Retinal pigment epithelial cell (primary cell): ENCODE measurements at regions not wholly inside any gene's neighbourhood (a gene's known extent, or its start where the extent isn't known, plus 50 kb on each side); places are given as distances from the start of the nearest gene placed in this dataset.
A peak's percentile ranks its signal among the peaks of the same experiment; 100 is the strongest.

ENCODE experiments used
- DNase-seq: peaks from one replicate; pipeline ENCODE4 v3.0.0-alpha.2; 2010; ENCODE audit warnings: low read depth
- H3K4me3 ChIP-seq: 2 replicates; pipeline ENCODE4 v1.5.1; 2011; ENCODE audit warnings: mild to moderate bottlenecking, low read length, control low read depth, moderate library complexity
- CTCF ChIP-seq: conservative IDR thresholded peaks from 2 replicates; pipeline ENCODE4 v1.5.1; 2011; ENCODE audit warnings: low read depth, low read length, control low read depth, inconsistent platforms

GRCh38 chr2:238568455-238569440 is 142.0 kb downstream of the ASB1 start:
- no peak for TF ChIP-seq CTCF
- H3K4me3 ChIP-seq: no peak overlapping the region
- no peak for DNase-seq

- DNase-seq: no peak
- no peak for TF ChIP-seq CTCF
- H3K4me3 ChIP-seq: no peak overlapping the region
These were observed 142.9 kb downstream of the ASB1 start for GRCh38 chr2:238569507-238570195.

GRCh38 chr2:238570391-238570790 is 143.7 kb downstream of the ASB1 start:
- no peak for DNase-seq
- no peak for TF ChIP-seq CTCF
- H3K4me3 ChIP-seq: no peak overlapping the region

- DNase-seq: no peak
- TF ChIP-seq CTCF: no peak
- H3K4me3 ChIP-seq: no peak overlapping the region
These were observed 144.2 kb downstream of the ASB1 start for GRCh38 chr2:238570926-238571325.

GRCh38 chr2:238571661-238572372 is 145.1 kb downstream of the ASB1 start:
- TF ChIP-seq CTCF: no peak
- H3K4me3 ChIP-seq: no peak overlapping the region
- no peak for DNase-seq

- TF ChIP-seq CTCF: peak; percentile 59
- DNase-seq: no peak
- H3K4me3 ChIP-seq: no peak overlapping the region
These were observed 146.5 kb downstream of the ASB1 start for GRCh38 chr2:238573065-238573778.
